ENCODE measurements at regions not wholly inside any gene's neighbourhood (a gene's known extent, or its start where the extent isn't known, plus 50 kb on each side); places are given as distances from the start of the nearest gene placed in this dataset.

GRCh38 chr9:28234133-28234893 is 661.0 kb upstream of the C9orf72 start:
- no peaks in the 10 kb centered on the region for H3K36me3 ChIP-seq (ENCODE audit: control insufficient read depth, insufficient read depth, low read length)
- no peak overlapping the region for H3K27ac ChIP-seq (ENCODE audit: extremely low read depth, low read depth, low read length)
- WGBS (ENCODE audit: insufficient coverage, low coverage, missing lambda C conversion rate): 0% methylated on average over 2 of the region's 6 CpGs
- TF ChIP-seq RBFOX2 (IDR thresholded peaks at IDR 0.05; ENCODE audit: low read depth, low read length) (no peak), ZNF695 (CRISPR knock-in tag; IDR thresholded peaks at IDR 0.05) (no peak), CREB3L1 (IDR thresholded peaks at IDR 0.05; ENCODE audit: borderline replicate concordance, low read depth) (no peak), TFAM (CRISPR knock-in tag; conservative IDR thresholded peaks at IDR 0.05) (no peak), CHD4 (IDR thresholded peaks at IDR 0.05; ENCODE audit: insufficient read depth, insufficient replicate concordance, low read depth, low read length, poor library complexity, severe bottlenecking) (no peak), EP300 (IDR thresholded peaks at IDR 0.05; ENCODE audit: low read length) (no peak), MCM5 (IDR thresholded peaks at IDR 0.05; ENCODE audit: low read depth) (no peak), KHSRP (IDR thresholded peaks at IDR 0.05) (no peak), UBTF (IDR thresholded peaks at IDR 0.05; ENCODE audit: borderline replicate concordance in 1 of 2, low read depth in 2 of 2, low read length in 2 of 2) (no peak), ZHX1 (conservative IDR thresholded peaks at IDR 0.05; ENCODE audit: low read length) (no peak), KLF10 (CRISPR knock-in tag; IDR thresholded peaks at IDR 0.05) (no peak)
- no TSS peak for BruUV-seq (replicated peaks)
- H3K27me3 ChIP-seq (ENCODE audit: control insufficient read depth in 2 of 2, insufficient read depth in 2 of 2, low read length in 2 of 2): no peaks in the 10 kb centered on the region
- no peaks in the 10 kb centered on the region for H4K20me1 ChIP-seq (replicated peaks; ENCODE audit: control insufficient read depth, insufficient read depth, low read length)
- ATAC-seq: no peak
- H3K79me2 ChIP-seq (ENCODE audit: control insufficient read depth, insufficient read depth, low read length): no peaks in the 10 kb centered on the region
- CTCF ChIA-PET (ENCODE audit: low intra/inter-chr PET ratio): no interaction called here
- no peaks in the 10 kb centered on the region for H3K9me1 ChIP-seq (ENCODE audit: control insufficient read depth, insufficient read depth, low read length)
- no peaks in the 10 kb centered on the region for H3K4me1 ChIP-seq (replicated peaks in 1 of 2; ENCODE audit: control insufficient read depth in 2 of 2, insufficient read depth in 2 of 2, low read length in 2 of 2)
- H2AFZ ChIP-seq (ENCODE audit: low read depth, low read length): no peak overlapping the region
- DNase-seq (ENCODE audit: extremely low read depth in 1 of 4, low spot score in 3 of 4): no peak
- no peak overlapping the region for H3K4me3 ChIP-seq
- in situ Hi-C loops (cut with MboI): no loop called here
- H3K9me3 ChIP-seq (replicated peaks; ENCODE audit: control insufficient read depth, insufficient read depth, low read depth, low read length): no peaks in the 10 kb centered on the region
- no peak overlapping the region for H3K9ac ChIP-seq (ENCODE audit: insufficient read depth in 1 of 2, low read depth in 2 of 2, low read length in 2 of 2)
- FAIRE-seq: no peak
- no peak overlapping the region for H3K4me2 ChIP-seq (ENCODE audit: insufficient read depth, low read length)
- intact Hi-C loops (cut with micrococcal nuclease): no loop called here
- POLR2A ChIA-PET: no interaction called here

Data from K562 (cell line).